H9 (cell line): ENCODE measurements at regions not wholly inside any gene's neighbourhood (a gene's known extent, or its start where the extent isn't known, plus 50 kb on each side); places are given as distances from the start of the nearest gene placed in this dataset.

Experiments
- DNase-seq: peaks from one replicate; pipeline ENCODE4 v3.0.0-alpha.2; 2017
- H2AFZ ChIP-seq: one replicate; pipeline ENCODE4 v1.6.1; 2013; ENCODE audit warnings: mild to moderate bottlenecking, low read length, control low read depth, moderate library complexity
- H2AK5ac ChIP-seq: 2 replicates; pipeline ENCODE4 v1.6.1; 2013; ENCODE audit warnings: low read length, control low read depth, mixed read lengths; ENCODE audit not compliant: insufficient read length
- H2BK120ac ChIP-seq: one replicate; pipeline ENCODE4 v1.6.1; 2013; ENCODE audit warnings: low read depth, mild to moderate bottlenecking, low read length, control low read depth, inconsistent platforms; ENCODE audit not compliant: poor library complexity, severe bottlenecking
- H2BK12ac ChIP-seq: 2 replicates; pipeline ENCODE4 v1.6.1; 2013; ENCODE audit warnings: low read length, control low read depth, mixed read lengths, low read depth; ENCODE audit not compliant: insufficient read length
- H2BK15ac ChIP-seq: 2 replicates; pipeline ENCODE4 v1.6.1; 2013; ENCODE audit warnings: low read depth, low read length, control low read depth
- H2BK20ac ChIP-seq: one replicate; pipeline ENCODE4 v1.6.1; 2013; ENCODE audit warnings: low read depth, mild to moderate bottlenecking, low read length, control low read depth, inconsistent platforms; ENCODE audit not compliant: poor library complexity, severe bottlenecking
- H2BK5ac ChIP-seq: 2 replicates; pipeline ENCODE4 v1.6.1; 2013; ENCODE audit warnings: low read length, control low read depth, mixed read lengths; ENCODE audit not compliant: insufficient read length
- H3K14ac ChIP-seq: 2 replicates; pipeline ENCODE4 v1.6.1; 2013; ENCODE audit warnings: low read length, control low read depth; ENCODE audit not compliant: insufficient read depth
- H3K18ac ChIP-seq: 2 replicates; pipeline ENCODE4 v1.6.1; 2013; ENCODE audit warnings: low read depth, mild to moderate bottlenecking, mixed read lengths, low read length, control low read depth; ENCODE audit not compliant: insufficient read length
- H3K23ac ChIP-seq: 2 replicates; pipeline ENCODE4 v1.6.1; 2013; ENCODE audit warnings: low read length, control low read depth, mixed read lengths, low read depth; ENCODE audit not compliant: insufficient read length
- H3K23me2 ChIP-seq: 2 replicates; pipeline ENCODE4 v1.6.1; 2013; ENCODE audit warnings: low read depth, mild to moderate bottlenecking, mixed read lengths, low read length, control low read depth; ENCODE audit not compliant: insufficient read length, poor library complexity, severe bottlenecking
- H3K27ac ChIP-seq: 2 replicates; pipeline ENCODE4 v1.5.1; 2013; ENCODE audit warnings: low read length, control low read depth, mixed read lengths, low read depth; ENCODE audit not compliant: insufficient read length
- H3K27me3 ChIP-seq: 2 replicates; pipeline ENCODE4 v1.6.1; 2013; ENCODE audit warnings: low read length, control low read depth, inconsistent platforms; ENCODE audit not compliant: insufficient read depth
- H3K4ac ChIP-seq: 2 replicates; pipeline ENCODE4 v1.6.1; 2013; ENCODE audit warnings: low read depth, mild to moderate bottlenecking, control low read depth, inconsistent platforms, low read length, moderate library complexity
- H3K4me1 ChIP-seq: 2 replicates; pipeline ENCODE4 v1.6.1; 2013; ENCODE audit warnings: low read length, control low read depth, inconsistent platforms; ENCODE audit not compliant: insufficient read depth
- H3K4me2 ChIP-seq: 2 replicates; pipeline ENCODE4 v1.6.1; 2013; ENCODE audit warnings: low read length, control low read depth, mixed read lengths; ENCODE audit not compliant: insufficient read length, insufficient read depth
- H3K56ac ChIP-seq: 2 replicates; pipeline ENCODE4 v1.6.1; 2013; ENCODE audit warnings: low read depth, mild to moderate bottlenecking, mixed read lengths, low read length, control low read depth; ENCODE audit not compliant: insufficient read length
- H3K79me1 ChIP-seq: 2 replicates; pipeline ENCODE4 v1.6.1; 2013; ENCODE audit warnings: low read depth, mild to moderate bottlenecking, moderate library complexity, low read length, control low read depth, inconsistent platforms; ENCODE audit not compliant: insufficient read depth, poor library complexity, severe bottlenecking
- H3K79me2 ChIP-seq: 2 replicates; pipeline ENCODE4 v1.6.1; 2013; ENCODE audit warnings: low read length, control low read depth, inconsistent platforms; ENCODE audit not compliant: insufficient read depth
- H3K9ac ChIP-seq: 2 replicates; pipeline ENCODE4 v1.6.1; 2013; ENCODE audit warnings: low read length, control low read depth, mixed read lengths; ENCODE audit not compliant: insufficient read length; ENCODE audit errors: extremely low read depth
- H3K9me3 ChIP-seq: one replicate; pipeline ENCODE4 v1.6.1; 2013; ENCODE audit warnings: low read depth, low read length, inconsistent platforms; ENCODE audit not compliant: control insufficient read depth
- H3T11ph ChIP-seq: one replicate; pipeline ENCODE4 v1.6.1; 2013; ENCODE audit warnings: mild to moderate bottlenecking, low read length, control low read depth, inconsistent platforms
- H4K20me1 ChIP-seq: one replicate; pipeline ENCODE4 v1.6.1; 2013; ENCODE audit not compliant: control insufficient read depth, insufficient read length, insufficient read depth
- H4K5ac ChIP-seq: 2 replicates; pipeline ENCODE4 v1.6.1; 2013; ENCODE audit warnings: low read depth, mild to moderate bottlenecking, mixed read lengths, low read length, control low read depth; ENCODE audit not compliant: insufficient read length
- H4K8ac ChIP-seq: replicated peaks from 2 replicates; pipeline ENCODE4 v1.6.1; 2013; ENCODE audit warnings: low read length, control low read depth, mixed read lengths, low read depth; ENCODE audit not compliant: insufficient read length
- H4K91ac ChIP-seq: 2 replicates; pipeline ENCODE4 v1.6.1; 2013; ENCODE audit warnings: low read depth, mild to moderate bottlenecking, moderate library complexity, mixed read lengths, low read length, control low read depth; ENCODE audit not compliant: insufficient read length
- H3K27ac Mint-ChIP-seq, 3 experiments: 2 replicates in 2 of 3; 3 replicates in 1 of 3; pipeline ENCODE4 v1.8.0; 2020 to 2021; ENCODE audit warnings: mixed read lengths in 3 of 3, mild to moderate bottlenecking in 1 of 3, moderate library complexity in 1 of 3
- H3K27me3 Mint-ChIP-seq: 2 replicates; pipeline ENCODE4 v1.8.0; 2021; ENCODE audit warnings: low read depth, mild to moderate bottlenecking, moderate library complexity, mixed read lengths
- H3K36me3 Mint-ChIP-seq, 3 experiments: 2 replicates in 2 of 3; 3 replicates in 1 of 3; pipeline ENCODE4 v1.8.0; 2020 to 2021; ENCODE audit warnings: low read depth in 3 of 3, mixed read lengths in 3 of 3; ENCODE audit not compliant: insufficient read depth in 1 of 3
- H3K4me1 Mint-ChIP-seq, 2 experiments: 2 replicates each; pipeline ENCODE4 v1.8.0; 2020; ENCODE audit warnings: mixed read lengths in 2 of 2
- H3K4me3 Mint-ChIP-seq, 2 experiments: 2 replicates in 1 of 2; 3 replicates in 1 of 2; pipeline ENCODE4 v1.8.0; 2020 to 2021; ENCODE audit warnings: mild to moderate bottlenecking in 2 of 2, mixed read lengths in 2 of 2, moderate library complexity in 1 of 2
- H3K9me3 Mint-ChIP-seq, 2 experiments: 2 replicates in 1 of 2; 3 replicates in 1 of 2; pipeline ENCODE4 v1.8.0; 2020; ENCODE audit warnings: mild to moderate bottlenecking in 2 of 2, mixed read lengths in 2 of 2, moderate library complexity in 1 of 2
- CTCF ChIP-seq: fragments of 200-600 bp; sonication (generic); conservative IDR thresholded peaks from 3 replicates; pipeline ENCODE4 v1.8.0; 2021; ENCODE audit warnings: antibody characterized with exemption, mild to moderate bottlenecking
- WGBS: extraction: QIAGEN DNeasy Blood & Tissue Kit; methylation state at CpG from one replicate; pipeline ENCODE4 v1.1.7; 2013; ENCODE audit warnings: missing lambda C conversion rate, low lambda C conversion rate, mixed read lengths; ENCODE audit not compliant: insufficient read length; ENCODE audit errors: extremely low coverage; 5-methylcytosine and 5-hydroxymethylcytosine counted together

- 0 out of 5 replicates have a peak, but pooled peaks cover 0 to 3% of the 10 kb centered on the region in 2 experiments for H3K9me3 Mint-ChIP-seq
- Histone ChIP-seq H3T11ph (no peak overlapping the region), H3K56ac (no peak overlapping the region), H3K18ac (no peak overlapping the region), H3K9ac (no peak overlapping the region), H4K91ac (no peak overlapping the region), H2BK120ac (no peak overlapping the region), H4K5ac (no peak overlapping the region), H3K4ac (no peak overlapping the region), H3K23ac (no peak overlapping the region), H2AFZ (no peak overlapping the region), H3K23me2 (no peaks in the 10 kb centered on the region), H4K8ac (no peak overlapping the region), H3K79me1 (no peaks in the 10 kb centered on the region), H3K79me2 (no peaks in the 10 kb centered on the region), H2AK5ac (no peak overlapping the region), H2BK5ac (no peak overlapping the region), H2BK12ac (no peak overlapping the region), H3K27ac (no peak overlapping the region), H2BK20ac (no peak overlapping the region), H3K14ac (no peak overlapping the region), H2BK15ac (no peak overlapping the region), H3K27me3 (no peaks in the 10 kb centered on the region), H3K9me3 (no peaks in the 10 kb centered on the region), H4K20me1 (no peaks in the 10 kb centered on the region), H3K4me1 (peaks cover 3% of the 10 kb centered on the region; the same call in 1 of the 2 replicates), H3K4me2 (no peak overlapping the region)
- H3K27me3 Mint-ChIP-seq = no peaks in the 10 kb centered on the region
- no peaks in the 10 kb centered on the region for H3K36me3 Mint-ChIP-seq
- WGBS = no CpG with 5 or more reads among the region's 3 CpGs
- no peak for TF ChIP-seq CTCF
- H3K4me3 Mint-ChIP-seq = no peak overlapping the region
- no peak overlapping the region; a peak in 1 of 7 replicates for H3K27ac Mint-ChIP-seq
- peaks cover 41% of the 10 kb centered on the region in 2 experiments for H3K4me1 Mint-ChIP-seq
- peak; percentile 3 for DNase-seq
Observed at GRCh38 chr1:244337839-244338238, 113.9 kb downstream of the ADSS2 start.
